PC-3 (cell line): ENCODE measurements at regions not wholly inside any gene's neighbourhood (a gene's known extent, or its start where the extent isn't known, plus 50 kb on each side); places are given as distances from the start of the nearest gene placed in this dataset.

ENCODE experiments used
- ATAC-seq: fragments of 200-7000 bp; cut with Tn5 transposase; 2 replicates; pipeline ENCODE4 v1.9.1; 2020; ENCODE audit warnings: mild to moderate bottlenecking, moderate library complexity
- BruUV-seq: library from RNA; stranded (reverse); fragments of 400-500 nt; replicated peaks from 2 replicates; lab custom pipeline; 2021; lab: Mats Ljungman, UMichigan
- CTCF ChIA-PET: fragments of 300-600 bp; sonication (Branson Sonifier 250); formaldehyde crosslinking; loops from one replicate; lab custom pipeline; 2022; ENCODE audit warnings: antibody characterized with exemption; lab: Charles Lee
- POLR2A ChIA-PET: fragments of 300-600 bp; sonication (Branson Sonifier 250); formaldehyde crosslinking; loops from one replicate; lab custom pipeline; 2022; ENCODE audit warnings: antibody characterized with exemption; ENCODE audit not compliant: unreplicated experiment; lab: Charles Lee
- DNase-seq: peaks from one replicate; pipeline ENCODE4 v3.0.0-alpha.2; 2015
- H2AFZ ChIP-seq: fragments of 300-600 bp; sonication (generic); 2 replicates; pipeline ENCODE4 v1.6.0; 2016; ENCODE audit warnings: antibody characterized with exemption, low read length
- H3F3A ChIP-seq: fragments of 300-600 bp; sonication (generic); one replicate; pipeline ENCODE4 v1.6.0; 2017; ENCODE audit warnings: antibody characterized with exemption, low read length, control low read depth, mild to moderate bottlenecking; ENCODE audit not compliant: unreplicated experiment
- H3K27ac ChIP-seq: fragments of 300-600 bp; sonication (generic); 2 replicates; pipeline ENCODE4 v1.5.1; 2016; ENCODE audit warnings: mild to moderate bottlenecking, low read length
- H3K27me3 ChIP-seq: fragments of 300-600 bp; sonication (generic); 2 replicates; pipeline ENCODE4 v1.6.1; 2016; ENCODE audit warnings: low read length, mixed read lengths
- H3K36me3 ChIP-seq: fragments of 300-600 bp; sonication (generic); 2 replicates; pipeline ENCODE4 v1.6.1; 2016; ENCODE audit warnings: low read depth, mixed run types, low read length, mixed read lengths
- H3K4me1 ChIP-seq: fragments of 300-600 bp; sonication (generic); 2 replicates; pipeline ENCODE4 v1.5.1; 2016; ENCODE audit warnings: low read length; ENCODE audit not compliant: insufficient read depth
- H3K4me2 ChIP-seq: fragments of 300-600 bp; sonication (generic); 2 replicates; pipeline ENCODE4 v1.6.0; 2016; ENCODE audit warnings: low read length
- H3K4me3 ChIP-seq: fragments of 300-600 bp; sonication (generic); 2 replicates; pipeline ENCODE4 v1.5.1; 2016; ENCODE audit warnings: mild to moderate bottlenecking, low read length, mixed read lengths
- H3K79me2 ChIP-seq: fragments of 300-600 bp; sonication (generic); 2 replicates; pipeline ENCODE4 v1.6.1; 2017; ENCODE audit warnings: low read length, mixed read lengths
- H3K9ac ChIP-seq: fragments of 300-600 bp; sonication (generic); 2 replicates; pipeline ENCODE4 v1.6.0; 2016; ENCODE audit warnings: mild to moderate bottlenecking, low read length
- H3K9me2 ChIP-seq: fragments of 300-600 bp; sonication (generic); replicated peaks from 2 replicates; pipeline ENCODE4 v1.6.1; 2016; ENCODE audit warnings: mixed run types, low read length, mixed read lengths
- H3K9me3 ChIP-seq: fragments of 300-600 bp; sonication (generic); 2 replicates; pipeline ENCODE4 v1.6.1; 2016; ENCODE audit warnings: low read length, mixed read lengths
- H4K20me1 ChIP-seq: fragments of 300-600 bp; sonication (generic); 2 replicates; pipeline ENCODE4 v1.6.1; 2016; ENCODE audit warnings: low read length, mixed read lengths
- CTCF ChIP-seq: fragments of 300-600 bp; sonication (generic); conservative IDR thresholded peaks from 2 replicates; pipeline ENCODE4 v1.5.1; 2017; ENCODE audit warnings: antibody characterized with exemption, low read depth, mild to moderate bottlenecking, low read length
- EZH2 ChIP-seq: fragments of 300-600 bp; sonication (generic); IDR thresholded peaks from one replicate; pipeline ENCODE4 v1.6.1; 2017; ENCODE audit warnings: antibody characterized with exemption, mild to moderate bottlenecking, low read length; ENCODE audit not compliant: unreplicated experiment
- EZH2phosphoT487 ChIP-seq: fragments of 300-600 bp; sonication (generic); IDR thresholded peaks from 2 replicates; pipeline ENCODE4 v1.6.1; 2018; ENCODE audit warnings: mild to moderate bottlenecking, antibody characterized with exemption, low read length, borderline replicate concordance
- intact Hi-C: fragments of 100-400 bp; cut with micrococcal nuclease; formaldehyde crosslinking; loops from 2 replicates; pipeline ENCODE4 v1.9.0; 2023

DNA sequence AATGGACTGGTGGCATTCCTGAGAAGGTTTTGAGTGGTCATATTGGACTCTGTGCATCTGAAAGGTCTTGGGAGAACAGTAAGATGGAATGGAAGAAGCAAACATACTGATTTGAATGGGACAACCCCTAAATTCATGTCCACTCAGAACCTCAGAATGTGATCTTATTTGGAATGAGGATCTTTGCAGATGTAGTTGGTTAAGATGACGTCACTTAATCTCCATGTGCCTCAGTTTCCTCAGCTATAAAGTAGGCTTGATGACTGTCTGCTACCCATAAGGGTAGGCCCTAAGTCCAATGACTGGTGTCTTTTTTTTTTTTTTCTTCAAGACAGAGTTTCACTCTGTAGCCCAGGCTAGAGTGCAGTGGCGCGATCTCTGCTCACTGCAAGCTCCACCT is 71.1 kb upstream of the SOX21 start:
- Histone ChIP-seq H3K9me2 (no peaks in the 10 kb centered on the region), H3K4me2 (no peak overlapping the region), H3K79me2 (no peaks in the 10 kb centered on the region), H3K4me3 (no peak overlapping the region), H3K27me3 (no peaks in the 10 kb centered on the region), H3K9ac (no peak overlapping the region), H3K4me1 (peaks cover 31% of the 10 kb centered on the region), H3K27ac (no peak overlapping the region), H2AFZ (no peak overlapping the region), H3K36me3 (no peaks in the 10 kb centered on the region), H3K9me3 (no peaks in the 10 kb centered on the region), H3F3A (no peaks in the 10 kb centered on the region), H4K20me1 (no peaks in the 10 kb centered on the region)
- DNase-seq (no peak), ATAC-seq (no peak)
- TF ChIP-seq EZH2phosphoT487, result no peak
- CTCF ChIA-PET, result no interaction called here
- POLR2A ChIA-PET, result no interaction called here
- intact Hi-C loops, result loop anchor here (10.0 kb wide), 2 partner anchors 171 to 371 kb away; no protein-coding TSS in a partner anchor
- BruUV-seq, result no TSS peak

DNA sequence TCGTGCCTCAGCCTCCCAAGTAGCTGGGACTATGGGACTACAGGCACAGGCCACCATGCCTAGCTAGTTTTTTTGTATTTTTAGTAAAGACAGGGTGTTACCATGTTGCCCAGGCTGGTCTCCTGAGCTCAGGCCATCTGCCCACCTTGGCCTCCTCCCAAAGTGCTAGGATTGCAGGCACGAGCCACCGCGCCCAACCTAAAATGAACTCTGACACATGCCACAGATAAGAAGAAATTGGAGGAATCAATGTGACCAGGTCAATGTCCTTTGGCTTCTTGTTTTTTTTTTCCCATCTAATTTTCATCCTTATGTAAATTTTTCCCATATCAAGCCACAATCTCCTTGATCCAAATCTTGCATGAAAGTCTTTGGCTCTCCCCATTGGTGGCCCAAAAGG is 68.1 kb upstream of the SOX21 start:
- Histone ChIP-seq H3K27me3 (no peaks in the 10 kb centered on the region), H3K27ac (0 out of 2 replicates have a peak overlapping the region, but pooled peaks have one; percentile 10), H3K79me2 (no peaks in the 10 kb centered on the region), H3K36me3 (no peaks in the 10 kb centered on the region), H3K9ac (no peak overlapping the region), H3K9me2 (no peaks in the 10 kb centered on the region), H3K9me3 (no peaks in the 10 kb centered on the region), H2AFZ (no peak overlapping the region), H3F3A (no peaks in the 10 kb centered on the region), H3K4me3 (no peak overlapping the region), H3K4me1 (peaks cover 25% of the 10 kb centered on the region), H4K20me1 (no peaks in the 10 kb centered on the region), H3K4me2 (no peak overlapping the region)
- CTCF ChIA-PET, result no interaction called here
- TF ChIP-seq CTCF (no peak), EZH2 (no peak), EZH2phosphoT487 (no peak)
- intact Hi-C loops, result loop anchor here (10.0 kb wide), 2 partner anchors 174 to 374 kb away; no protein-coding TSS in a partner anchor
- DNase-seq (no peak), ATAC-seq (no peak)
- POLR2A ChIA-PET, result no interaction called here
- no TSS peak for BruUV-seq

DNA sequence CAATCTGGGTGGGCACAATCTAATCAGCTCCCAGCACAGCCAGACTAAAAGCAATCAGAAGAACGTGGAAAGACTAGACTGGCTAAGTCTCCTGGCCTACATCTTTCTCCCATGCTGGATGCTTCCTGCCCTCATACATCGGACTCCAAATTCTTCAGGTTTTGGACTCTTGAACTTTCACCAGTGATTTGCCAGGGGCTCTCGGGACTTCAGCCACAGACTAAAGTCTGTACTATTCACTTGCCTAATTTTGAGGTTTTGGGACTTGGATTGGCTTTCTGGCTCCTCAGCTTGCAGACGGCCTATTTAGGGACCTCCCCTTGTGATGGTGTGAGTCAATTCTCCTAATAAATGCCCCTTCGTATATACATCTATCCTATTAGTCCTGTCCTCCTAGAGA is 66.6 kb upstream of the SOX21 start:
- Histone ChIP-seq H3K27me3 (no peaks in the 10 kb centered on the region), H3K9ac (no peak overlapping the region), H3F3A (no peaks in the 10 kb centered on the region), H3K4me1 (peaks cover 25% of the 10 kb centered on the region), H3K4me3 (no peak overlapping the region), H3K4me2 (no peak overlapping the region), H3K79me2 (no peaks in the 10 kb centered on the region), H3K27ac (peak overlapping the region; percentile 66), H3K36me3 (no peaks in the 10 kb centered on the region), H3K9me3 (no peaks in the 10 kb centered on the region), H3K9me2 (no peaks in the 10 kb centered on the region), H2AFZ (no peak overlapping the region), H4K20me1 (no peaks in the 10 kb centered on the region)
- no peak for DNase-seq
- intact Hi-C loops, result loop anchor here (5.0 kb wide), 1 partner anchor 62 kb away; no protein-coding TSS in a partner anchor
- no TSS peak for BruUV-seq
- ChIA-PET POLR2A (no interaction called here), CTCF (no interaction called here)
- ATAC-seq, result peak; percentile 16
- no peak for TF ChIP-seq EZH2phosphoT487
- TF ChIP-seq CTCF, result no peak
- TF ChIP-seq EZH2, result no peak
